ENCODE measurements at regions not wholly inside any gene's neighbourhood (a gene's known extent, or its start where the extent isn't known, plus 50 kb on each side); places are given as distances from the start of the nearest gene placed in this dataset.

DNA sequence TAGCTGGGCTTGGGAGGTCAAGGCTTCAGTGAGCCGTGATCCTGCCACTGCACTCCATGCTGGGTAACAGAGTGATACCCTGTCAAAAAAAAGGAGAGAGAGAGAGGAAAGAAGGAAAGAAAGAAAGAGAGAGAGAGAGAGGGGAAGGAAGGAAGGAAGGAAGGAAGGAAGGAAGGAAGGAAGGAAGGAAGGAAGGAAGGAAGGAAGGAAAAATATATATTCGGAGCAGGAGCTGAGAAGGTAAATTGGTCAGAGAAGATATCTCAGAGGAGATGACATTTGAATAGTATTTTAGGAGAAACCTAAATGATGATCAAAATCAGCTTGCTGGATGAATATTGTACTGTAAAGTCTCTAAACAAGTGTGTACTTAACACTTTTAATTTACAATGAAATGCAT lies 633.1 kb downstream of the ZPLD1 start:
- Histone ChIP-seq H3K9me3 (ENCODE audit: low read length) (no peaks in the 10 kb centered on the region), H3K4me3 (ENCODE audit: low read length) (no peak overlapping the region), H3K79me2 (replicated peaks; ENCODE audit: insufficient read depth, low read length) (no peaks in the 10 kb centered on the region), H3K36me3 (ENCODE audit: insufficient read depth, low read length) (no peaks in the 10 kb centered on the region), H3K9ac (ENCODE audit: low read length) (no peak overlapping the region), H3K9me2 (ENCODE audit: insufficient read depth, low read length) (no peaks in the 10 kb centered on the region), H2AFZ (ENCODE audit: low read depth, low read length) (no peak overlapping the region), H3K27ac (ENCODE audit: low read length) (no peak overlapping the region), H3K27me3 (ENCODE audit: insufficient read depth, low read depth, low read length) (no peaks in the 10 kb centered on the region), H3F3A (ENCODE audit: insufficient read depth, low read length, poor library complexity, severe bottlenecking) (no peaks in the 10 kb centered on the region), H4K20me1 (ENCODE audit: insufficient read depth) (no peaks in the 10 kb centered on the region), H3K4me2 (ENCODE audit: low read length) (no peak overlapping the region)
- TF ChIP-seq, protein P1, sequence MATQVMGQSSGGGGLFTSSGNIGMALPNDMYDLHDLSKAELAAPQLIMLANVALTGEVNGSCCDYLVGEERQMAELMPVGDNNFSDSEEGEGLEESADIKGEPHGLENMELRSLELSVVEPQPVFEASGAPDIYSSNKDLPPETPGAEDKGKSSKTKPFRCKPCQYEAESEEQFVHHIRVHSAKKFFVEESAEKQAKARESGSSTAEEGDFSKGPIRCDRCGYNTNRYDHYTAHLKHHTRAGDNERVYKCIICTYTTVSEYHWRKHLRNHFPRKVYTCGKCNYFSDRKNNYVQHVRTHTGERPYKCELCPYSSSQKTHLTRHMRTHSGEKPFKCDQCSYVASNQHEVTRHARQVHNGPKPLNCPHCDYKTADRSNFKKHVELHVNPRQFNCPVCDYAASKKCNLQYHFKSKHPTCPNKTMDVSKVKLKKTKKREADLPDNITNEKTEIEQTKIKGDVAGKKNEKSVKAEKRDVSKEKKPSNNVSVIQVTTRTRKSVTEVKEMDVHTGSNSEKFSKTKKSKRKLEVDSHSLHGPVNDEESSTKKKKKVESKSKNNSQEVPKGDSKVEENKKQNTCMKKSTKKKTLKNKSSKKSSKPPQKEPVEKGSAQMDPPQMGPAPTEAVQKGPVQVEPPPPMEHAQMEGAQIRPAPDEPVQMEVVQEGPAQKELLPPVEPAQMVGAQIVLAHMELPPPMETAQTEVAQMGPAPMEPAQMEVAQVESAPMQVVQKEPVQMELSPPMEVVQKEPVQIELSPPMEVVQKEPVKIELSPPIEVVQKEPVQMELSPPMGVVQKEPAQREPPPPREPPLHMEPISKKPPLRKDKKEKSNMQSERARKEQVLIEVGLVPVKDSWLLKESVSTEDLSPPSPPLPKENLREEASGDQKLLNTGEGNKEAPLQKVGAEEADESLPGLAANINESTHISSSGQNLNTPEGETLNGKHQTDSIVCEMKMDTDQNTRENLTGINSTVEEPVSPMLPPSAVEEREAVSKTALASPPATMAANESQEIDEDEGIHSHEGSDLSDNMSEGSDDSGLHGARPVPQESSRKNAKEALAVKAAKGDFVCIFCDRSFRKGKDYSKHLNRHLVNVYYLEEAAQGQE (IDR thresholded peaks at IDR 0.05; ENCODE audit: borderline replicate concordance) = no peak
- TF ChIP-seq MXI1 (conservative IDR thresholded peaks at IDR 0.05; ENCODE audit: poor library complexity, severe bottlenecking) = no peak
- no peak for TF ChIP-seq SMC3 (conservative IDR thresholded peaks at IDR 0.05; ENCODE audit: poor library complexity)
- TF ChIP-seq TAF1 (IDR thresholded peaks at IDR 0.05; ENCODE audit: low read depth) = no peak
- no peak for TF ChIP-seq EZH2 (IDR thresholded peaks at IDR 0.05; ENCODE audit: borderline replicate concordance, insufficient read depth, low read length, poor library complexity, severe bottlenecking)
- TF ChIP-seq EP300 (conservative IDR thresholded peaks at IDR 0.05; ENCODE audit: poor library complexity, severe bottlenecking) = no peak
- no peak for TF ChIP-seq POLR2AphosphoS5 (IDR thresholded peaks at IDR 0.05)
- TF ChIP-seq, protein P2, sequence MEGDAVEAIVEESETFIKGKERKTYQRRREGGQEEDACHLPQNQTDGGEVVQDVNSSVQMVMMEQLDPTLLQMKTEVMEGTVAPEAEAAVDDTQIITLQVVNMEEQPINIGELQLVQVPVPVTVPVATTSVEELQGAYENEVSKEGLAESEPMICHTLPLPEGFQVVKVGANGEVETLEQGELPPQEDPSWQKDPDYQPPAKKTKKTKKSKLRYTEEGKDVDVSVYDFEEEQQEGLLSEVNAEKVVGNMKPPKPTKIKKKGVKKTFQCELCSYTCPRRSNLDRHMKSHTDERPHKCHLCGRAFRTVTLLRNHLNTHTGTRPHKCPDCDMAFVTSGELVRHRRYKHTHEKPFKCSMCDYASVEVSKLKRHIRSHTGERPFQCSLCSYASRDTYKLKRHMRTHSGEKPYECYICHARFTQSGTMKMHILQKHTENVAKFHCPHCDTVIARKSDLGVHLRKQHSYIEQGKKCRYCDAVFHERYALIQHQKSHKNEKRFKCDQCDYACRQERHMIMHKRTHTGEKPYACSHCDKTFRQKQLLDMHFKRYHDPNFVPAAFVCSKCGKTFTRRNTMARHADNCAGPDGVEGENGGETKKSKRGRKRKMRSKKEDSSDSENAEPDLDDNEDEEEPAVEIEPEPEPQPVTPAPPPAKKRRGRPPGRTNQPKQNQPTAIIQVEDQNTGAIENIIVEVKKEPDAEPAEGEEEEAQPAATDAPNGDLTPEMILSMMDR (IDR thresholded peaks at IDR 0.05; ENCODE audit: poor library complexity, severe bottlenecking) = no peak
- no peak for TF ChIP-seq RAD21 (conservative IDR thresholded peaks at IDR 0.05)

DNA sequence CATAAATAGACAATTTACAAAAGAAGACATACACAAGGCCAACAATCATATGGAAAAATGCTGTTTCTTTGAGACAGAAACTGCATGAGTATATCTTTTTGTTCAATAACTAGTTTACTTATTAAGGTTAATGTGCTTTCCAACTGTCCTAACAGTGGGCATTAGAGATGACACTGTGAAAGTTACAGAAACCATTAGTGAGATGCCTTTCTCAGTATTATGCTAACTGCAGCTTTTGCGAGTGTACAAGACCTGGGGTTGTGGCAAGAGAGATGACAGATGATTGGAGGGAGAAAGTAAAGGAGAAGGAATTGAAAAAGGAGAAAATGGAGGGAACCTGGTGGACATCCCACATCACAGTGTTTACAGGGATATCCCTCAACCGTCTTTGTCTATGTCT lies 640.5 kb downstream of the ZPLD1 start:
- Histone ChIP-seq H2AFZ (ENCODE audit: low read depth, low read length) (no peak overlapping the region), H3K36me3 (ENCODE audit: insufficient read depth, low read length) (no peaks in the 10 kb centered on the region), H3F3A (ENCODE audit: insufficient read depth, low read length, poor library complexity, severe bottlenecking) (no peaks in the 10 kb centered on the region), H3K4me2 (ENCODE audit: low read length) (no peak overlapping the region), H3K4me3 (ENCODE audit: low read length) (no peak overlapping the region), H3K79me2 (replicated peaks; ENCODE audit: insufficient read depth, low read length) (no peaks in the 10 kb centered on the region), H3K9ac (ENCODE audit: low read length) (no peak overlapping the region), H3K9me3 (ENCODE audit: low read length) (no peaks in the 10 kb centered on the region), H3K9me2 (ENCODE audit: insufficient read depth, low read length) (no peaks in the 10 kb centered on the region), H3K27ac (ENCODE audit: low read length) (no peak overlapping the region), H4K20me1 (ENCODE audit: insufficient read depth) (no peaks in the 10 kb centered on the region), H3K27me3 (ENCODE audit: insufficient read depth, low read depth, low read length) (no peaks in the 10 kb centered on the region)
- TF ChIP-seq SMC3 (conservative IDR thresholded peaks at IDR 0.05; ENCODE audit: poor library complexity) (no peak), POLR2AphosphoS5 (IDR thresholded peaks at IDR 0.05) (no peak), EP300 (conservative IDR thresholded peaks at IDR 0.05; ENCODE audit: poor library complexity, severe bottlenecking) (no peak), EZH2 (IDR thresholded peaks at IDR 0.05; ENCODE audit: borderline replicate concordance, insufficient read depth, low read length, poor library complexity, severe bottlenecking) (no peak), RAD21 (conservative IDR thresholded peaks at IDR 0.05) (no peak)
- TF ChIP-seq, protein P1 (IDR thresholded peaks at IDR 0.05; ENCODE audit: borderline replicate concordance) = no peak
